Glutamatergic neuron (in vitro differentiated cells): ENCODE measurements at regions not wholly inside any gene's neighbourhood (a gene's known extent, or its start where the extent isn't known, plus 50 kb on each side); places are given as distances from the start of the nearest gene placed in this dataset.

Source experiments
- DNase-seq: peaks from one replicate; pipeline ENCODE4 v3.0.0; 2022
- H3K27ac Mint-ChIP-seq: one replicate; pipeline ENCODE4 v1.8.0; 2020; ENCODE audit warnings: mild to moderate bottlenecking, mixed read lengths, inconsistent platforms; ENCODE audit not compliant: unreplicated experiment
- H3K27me3 Mint-ChIP-seq: one replicate; pipeline ENCODE4 v1.8.0; 2020; ENCODE audit warnings: mild to moderate bottlenecking, moderate library complexity, mixed read lengths, inconsistent platforms; ENCODE audit not compliant: unreplicated experiment
- H3K36me3 Mint-ChIP-seq: one replicate; pipeline ENCODE4 v1.8.0; 2020; ENCODE audit warnings: mild to moderate bottlenecking, mixed read lengths, inconsistent platforms; ENCODE audit not compliant: unreplicated experiment
- H3K4me1 Mint-ChIP-seq: one replicate; pipeline ENCODE4 v1.8.0; 2020; ENCODE audit warnings: mild to moderate bottlenecking, low read depth, mixed read lengths, inconsistent platforms; ENCODE audit not compliant: unreplicated experiment
- H3K4me3 Mint-ChIP-seq: one replicate; pipeline ENCODE4 v1.8.0; 2020; ENCODE audit warnings: mild to moderate bottlenecking, mixed read lengths, inconsistent platforms; ENCODE audit not compliant: unreplicated experiment
- H3K9me3 Mint-ChIP-seq: one replicate; pipeline ENCODE4 v1.8.0; 2020; ENCODE audit warnings: mild to moderate bottlenecking, moderate library complexity, mixed read lengths, inconsistent platforms; ENCODE audit not compliant: unreplicated experiment
- CTCF ChIP-seq: fragments of 200-600 bp; sonication (generic); IDR thresholded peaks from one replicate; pipeline ENCODE4 v1.5.0; 2021; ENCODE audit not compliant: partially characterized antibody, unreplicated experiment

DNA sequence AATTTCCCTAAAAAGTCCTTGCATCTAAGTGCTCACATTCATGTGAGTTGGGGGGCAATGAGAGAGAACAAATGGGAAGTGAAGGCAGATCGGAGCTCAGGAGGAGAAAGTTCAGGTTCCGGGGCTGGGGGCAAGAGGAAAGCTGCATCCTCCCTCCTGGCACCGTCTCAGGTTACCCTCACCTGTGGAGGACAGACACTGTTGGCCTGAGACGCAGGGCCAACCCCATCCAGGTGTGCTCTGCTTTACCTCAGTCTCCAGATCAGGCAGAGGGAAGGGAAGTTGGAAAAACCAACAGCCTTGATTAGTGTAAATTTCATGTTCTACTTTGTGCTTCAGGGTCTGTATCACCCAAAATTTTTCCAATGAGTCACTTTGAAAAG, 146.9 kb downstream of the TRIM29 start:
- DNase-seq: no peak
- no peak for TF ChIP-seq CTCF
- H3K27ac Mint-ChIP-seq: no peak overlapping the region
- H3K9me3 Mint-ChIP-seq: peaks cover 3% of the 10 kb centered on the region
- H3K27me3 Mint-ChIP-seq: peaks cover 12% of the 10 kb centered on the region
- peaks cover 4% of the 10 kb centered on the region for H3K36me3 Mint-ChIP-seq
- peaks cover 27% of the 10 kb centered on the region for H3K4me1 Mint-ChIP-seq
- no peak overlapping the region for H3K4me3 Mint-ChIP-seq

GRCh38 chr11:119990309-119991021, 147.4 kb downstream of the TRIM29 start:
- DNase-seq: no peak
- TF ChIP-seq CTCF: no peak
- Mint-ChIP-seq H3K9me3 (peaks cover 3% of the 10 kb centered on the region), H3K4me3 (no peak overlapping the region), H3K27me3 (peaks cover 11% of the 10 kb centered on the region), H3K36me3 (peaks cover 4% of the 10 kb centered on the region), H3K27ac (no peak overlapping the region), H3K4me1 (peaks cover 29% of the 10 kb centered on the region)

- Mint-ChIP-seq H3K27me3 (peaks cover 6% of the 10 kb centered on the region), H3K4me3 (no peak overlapping the region), H3K4me1 (peaks cover 36% of the 10 kb centered on the region), H3K9me3 (no peaks in the 10 kb centered on the region), H3K36me3 (no peaks in the 10 kb centered on the region), H3K27ac (no peak overlapping the region)
- no peak for DNase-seq
- no peak for TF ChIP-seq CTCF
Measured at GRCh38 chr11:119989159-119989821, 148.6 kb downstream of the TRIM29 start.

DNA sequence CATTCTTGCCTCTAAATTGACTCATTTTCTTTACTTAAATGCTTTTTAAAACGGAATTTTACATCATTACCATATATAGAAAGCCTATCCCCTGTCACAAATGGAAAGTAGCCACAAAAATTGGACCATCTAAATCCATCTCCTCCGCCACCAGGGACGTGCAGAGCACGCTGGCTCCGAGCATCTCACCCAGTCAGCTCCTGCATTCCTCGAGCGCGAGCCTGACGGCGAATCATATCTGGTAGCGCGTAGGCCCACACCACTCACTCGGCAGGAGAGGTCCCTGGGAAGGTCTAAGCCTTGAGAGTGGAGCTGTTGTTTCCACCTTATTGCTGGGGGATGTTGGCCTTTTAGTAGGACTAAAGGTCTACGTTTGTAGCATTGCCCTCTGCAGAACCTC, 152.4 kb downstream of the TRIM29 start:
- no peak for DNase-seq
- no peak overlapping the region for H3K27ac Mint-ChIP-seq
- H3K27me3 Mint-ChIP-seq: peaks cover 5% of the 10 kb centered on the region
- peaks cover 3% of the 10 kb centered on the region for H3K9me3 Mint-ChIP-seq
- H3K4me1 Mint-ChIP-seq: peaks cover 18% of the 10 kb centered on the region
- no peaks in the 10 kb centered on the region for H3K36me3 Mint-ChIP-seq
- H3K4me3 Mint-ChIP-seq: no peak overlapping the region
- TF ChIP-seq CTCF: no peak

DNA sequence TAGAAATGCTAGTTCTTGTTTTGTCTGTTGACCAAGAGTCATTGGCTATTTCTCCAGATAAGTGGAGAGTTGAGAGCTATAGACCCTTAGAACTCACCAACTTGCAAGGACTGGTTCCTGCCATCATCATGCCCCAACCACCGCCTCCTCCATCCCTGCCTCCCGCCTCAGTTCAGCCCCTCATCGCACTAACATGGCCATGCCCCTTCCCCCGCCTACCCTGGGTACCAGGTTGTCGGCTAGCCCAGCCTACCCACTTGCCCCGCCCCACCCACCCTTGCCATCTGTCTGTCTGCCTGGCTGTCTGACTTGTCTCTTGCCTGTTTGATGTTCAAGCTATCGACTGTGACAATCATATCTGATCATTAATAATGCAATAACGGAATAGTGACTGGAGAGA, 154.1 kb downstream of the TRIM29 start:
- peaks cover 3% of the 10 kb centered on the region for H3K9me3 Mint-ChIP-seq
- no peak for DNase-seq
- no peak overlapping the region for H3K4me3 Mint-ChIP-seq
- H3K36me3 Mint-ChIP-seq: no peaks in the 10 kb centered on the region
- no peak overlapping the region for H3K27ac Mint-ChIP-seq
- peaks cover 9% of the 10 kb centered on the region for H3K4me1 Mint-ChIP-seq
- peaks cover 8% of the 10 kb centered on the region for H3K27me3 Mint-ChIP-seq
- no peak for TF ChIP-seq CTCF
